ENCODE measurements at regions not wholly inside any gene's neighbourhood (a gene's known extent, or its start where the extent isn't known, plus 50 kb on each side); places are given as distances from the start of the nearest gene placed in this dataset.

GRCh38 chr10:128723631-128724205 is 597.5 kb upstream of the MKI67 start:
- Histone ChIP-seq H3K4me1 (ENCODE audit: control insufficient read depth, insufficient read depth, low read length) (peaks cover 6% of the 10 kb centered on the region; the same call in 1 of the 2 replicates), H3K9ac (ENCODE audit: low read length) (no peak overlapping the region), H3K4me3 (ENCODE audit: low read depth, low read length) (no peak overlapping the region), H3K9me3 (ENCODE audit: control insufficient read depth, insufficient read depth, low read depth, low read length) (no peaks in the 10 kb centered on the region), H3K36me3 (ENCODE audit: control insufficient read depth, insufficient read depth, low read length) (no peaks in the 10 kb centered on the region), H3K27ac (ENCODE audit: low read depth, low read length) (no peak overlapping the region), H3K27me3 (ENCODE audit: control insufficient read depth, insufficient read depth, low read length) (no peaks in the 10 kb centered on the region)

- no peak overlapping the region for H3K9ac ChIP-seq (ENCODE audit: low read length)
- no peaks in the 10 kb centered on the region for H3K27me3 ChIP-seq (ENCODE audit: control insufficient read depth, insufficient read depth, low read length)
- H3K9me3 ChIP-seq (ENCODE audit: control insufficient read depth, insufficient read depth, low read depth, low read length) = no peaks in the 10 kb centered on the region
- peaks cover 6% of the 10 kb centered on the region; the same call in 1 of the 2 replicates for H3K4me1 ChIP-seq (ENCODE audit: control insufficient read depth, insufficient read depth, low read length)
- no peak overlapping the region for H3K27ac ChIP-seq (ENCODE audit: low read depth, low read length)
- H3K36me3 ChIP-seq (ENCODE audit: control insufficient read depth, insufficient read depth, low read length) = no peaks in the 10 kb centered on the region
- no peak overlapping the region for H3K4me3 ChIP-seq (ENCODE audit: low read depth, low read length)
Observed at GRCh38 chr10:128725531-128725930, 599.3 kb upstream of the MKI67 start.

- Histone ChIP-seq H3K36me3 (ENCODE audit: control insufficient read depth, insufficient read depth, low read length) (no peaks in the 10 kb centered on the region), H3K4me3 (ENCODE audit: low read depth, low read length) (no peak overlapping the region), H3K9me3 (ENCODE audit: control insufficient read depth, insufficient read depth, low read depth, low read length) (no peaks in the 10 kb centered on the region), H3K27me3 (ENCODE audit: control insufficient read depth, insufficient read depth, low read length) (no peaks in the 10 kb centered on the region), H3K4me1 (ENCODE audit: control insufficient read depth, insufficient read depth, low read length) (peaks cover 6% of the 10 kb centered on the region; the same call in 1 of the 2 replicates), H3K27ac (ENCODE audit: low read depth, low read length) (no peak overlapping the region), H3K9ac (ENCODE audit: low read length) (no peak overlapping the region)
Observed at GRCh38 chr10:128727114-128727513, 600.9 kb upstream of the MKI67 start.

- Histone ChIP-seq H3K4me1 (ENCODE audit: control insufficient read depth, insufficient read depth, low read length) (peaks cover 6% of the 10 kb centered on the region; the same call in 1 of the 2 replicates), H3K9ac (ENCODE audit: low read length) (no peak overlapping the region), H3K27ac (ENCODE audit: low read depth, low read length) (no peak overlapping the region), H3K27me3 (ENCODE audit: control insufficient read depth, insufficient read depth, low read length) (no peaks in the 10 kb centered on the region), H3K4me3 (ENCODE audit: low read depth, low read length) (no peak overlapping the region), H3K36me3 (ENCODE audit: control insufficient read depth, insufficient read depth, low read length) (no peaks in the 10 kb centered on the region), H3K9me3 (ENCODE audit: control insufficient read depth, insufficient read depth, low read depth, low read length) (no peaks in the 10 kb centered on the region)
Observed at GRCh38 chr10:128729910-128730420, 603.7 kb upstream of the MKI67 start.

- Histone ChIP-seq H3K9ac (ENCODE audit: low read length) (no peak overlapping the region), H3K27ac (ENCODE audit: low read depth, low read length) (no peak overlapping the region), H3K4me3 (ENCODE audit: low read depth, low read length) (no peak overlapping the region), H3K4me1 (ENCODE audit: control insufficient read depth, insufficient read depth, low read length) (peaks cover 6% of the 10 kb centered on the region; the same call in 1 of the 2 replicates), H3K27me3 (ENCODE audit: control insufficient read depth, insufficient read depth, low read length) (no peaks in the 10 kb centered on the region), H3K9me3 (ENCODE audit: control insufficient read depth, insufficient read depth, low read depth, low read length) (no peaks in the 10 kb centered on the region), H3K36me3 (ENCODE audit: control insufficient read depth, insufficient read depth, low read length) (no peaks in the 10 kb centered on the region)
Observed at GRCh38 chr10:128730922-128731321, 604.7 kb upstream of the MKI67 start.

GRCh38 chr10:128734161-128734560 is 607.9 kb upstream of the MKI67 start:
- no peaks in the 10 kb centered on the region for H3K36me3 ChIP-seq (ENCODE audit: control insufficient read depth, insufficient read depth, low read length)
- H3K4me1 ChIP-seq (ENCODE audit: control insufficient read depth, insufficient read depth, low read length) = no peaks in the 10 kb centered on the region
- no peak overlapping the region for H3K9ac ChIP-seq (ENCODE audit: low read length)
- H3K4me3 ChIP-seq (ENCODE audit: low read depth, low read length) = no peak overlapping the region
- no peaks in the 10 kb centered on the region for H3K27me3 ChIP-seq (ENCODE audit: control insufficient read depth, insufficient read depth, low read length)
- H3K27ac ChIP-seq (ENCODE audit: low read depth, low read length) = no peak overlapping the region
- H3K9me3 ChIP-seq (ENCODE audit: control insufficient read depth, insufficient read depth, low read depth, low read length) = no peaks in the 10 kb centered on the region

- Histone ChIP-seq H3K9ac (ENCODE audit: low read length) (no peak overlapping the region), H3K36me3 (ENCODE audit: control insufficient read depth, insufficient read depth, low read length) (no peaks in the 10 kb centered on the region), H3K27ac (ENCODE audit: low read depth, low read length) (no peak overlapping the region), H3K27me3 (ENCODE audit: control insufficient read depth, insufficient read depth, low read length) (no peaks in the 10 kb centered on the region), H3K4me3 (ENCODE audit: low read depth, low read length) (no peak overlapping the region), H3K4me1 (ENCODE audit: control insufficient read depth, insufficient read depth, low read length) (no peaks in the 10 kb centered on the region), H3K9me3 (ENCODE audit: control insufficient read depth, insufficient read depth, low read depth, low read length) (no peaks in the 10 kb centered on the region)
Observed at GRCh38 chr10:128734734-128735133, 608.5 kb upstream of the MKI67 start.

GRCh38 chr10:128735996-128736395 is 609.8 kb upstream of the MKI67 start:
- H3K27ac ChIP-seq (ENCODE audit: low read depth, low read length) = no peak overlapping the region
- H3K4me3 ChIP-seq (ENCODE audit: low read depth, low read length) = no peak overlapping the region
- H3K9ac ChIP-seq (ENCODE audit: low read length) = no peak overlapping the region
- H3K27me3 ChIP-seq (ENCODE audit: control insufficient read depth, insufficient read depth, low read length) = no peaks in the 10 kb centered on the region
- H3K4me1 ChIP-seq (ENCODE audit: control insufficient read depth, insufficient read depth, low read length) = peaks cover 1% of the 10 kb centered on the region; the same call in 1 of the 2 replicates
- no peaks in the 10 kb centered on the region for H3K9me3 ChIP-seq (ENCODE audit: control insufficient read depth, insufficient read depth, low read depth, low read length)
- no peaks in the 10 kb centered on the region for H3K36me3 ChIP-seq (ENCODE audit: control insufficient read depth, insufficient read depth, low read length)

GRCh38 chr10:128738386-128738915 is 612.2 kb upstream of the MKI67 start:
- H3K36me3 ChIP-seq (ENCODE audit: control insufficient read depth, insufficient read depth, low read length) = no peaks in the 10 kb centered on the region
- no peaks in the 10 kb centered on the region for H3K27me3 ChIP-seq (ENCODE audit: control insufficient read depth, insufficient read depth, low read length)
- H3K27ac ChIP-seq (ENCODE audit: low read depth, low read length) = no peak overlapping the region
- H3K9ac ChIP-seq (ENCODE audit: low read length) = no peak overlapping the region
- no peaks in the 10 kb centered on the region for H3K9me3 ChIP-seq (ENCODE audit: control insufficient read depth, insufficient read depth, low read depth, low read length)
- peaks cover 7% of the 10 kb centered on the region; the same call in 1 of the 2 replicates for H3K4me1 ChIP-seq (ENCODE audit: control insufficient read depth, insufficient read depth, low read length)
- H3K4me3 ChIP-seq (ENCODE audit: low read depth, low read length) = no peak overlapping the region

GRCh38 chr10:128739930-128740329 is 613.7 kb upstream of the MKI67 start:
- no peak overlapping the region for H3K9ac ChIP-seq (ENCODE audit: low read length)
- H3K9me3 ChIP-seq (ENCODE audit: control insufficient read depth, insufficient read depth, low read depth, low read length) = no peaks in the 10 kb centered on the region
- H3K4me1 ChIP-seq (ENCODE audit: control insufficient read depth, insufficient read depth, low read length) = peaks cover 15% of the 10 kb centered on the region
- H3K27ac ChIP-seq (ENCODE audit: low read depth, low read length) = no peak overlapping the region
- no peak overlapping the region for H3K4me3 ChIP-seq (ENCODE audit: low read depth, low read length)
- no peaks in the 10 kb centered on the region for H3K27me3 ChIP-seq (ENCODE audit: control insufficient read depth, insufficient read depth, low read length)
- H3K36me3 ChIP-seq (ENCODE audit: control insufficient read depth, insufficient read depth, low read length) = no peaks in the 10 kb centered on the region

- Histone ChIP-seq H3K9me3 (ENCODE audit: control insufficient read depth, insufficient read depth, low read depth, low read length) (no peaks in the 10 kb centered on the region), H3K27ac (ENCODE audit: low read depth, low read length) (no peak overlapping the region), H3K9ac (ENCODE audit: low read length) (no peak overlapping the region), H3K36me3 (ENCODE audit: control insufficient read depth, insufficient read depth, low read length) (no peaks in the 10 kb centered on the region), H3K4me1 (ENCODE audit: control insufficient read depth, insufficient read depth, low read length) (peaks cover 15% of the 10 kb centered on the region), H3K27me3 (ENCODE audit: control insufficient read depth, insufficient read depth, low read length) (no peaks in the 10 kb centered on the region), H3K4me3 (ENCODE audit: low read depth, low read length) (no peak overlapping the region)
Observed at GRCh38 chr10:128741180-128741579, 615.0 kb upstream of the MKI67 start.

Measured in HUES6 (cell line).